ENCODE measurements at regions not wholly inside any gene's neighbourhood (a gene's known extent, or its start where the extent isn't known, plus 50 kb on each side); places are given as distances from the start of the nearest gene placed in this dataset.

DNA sequence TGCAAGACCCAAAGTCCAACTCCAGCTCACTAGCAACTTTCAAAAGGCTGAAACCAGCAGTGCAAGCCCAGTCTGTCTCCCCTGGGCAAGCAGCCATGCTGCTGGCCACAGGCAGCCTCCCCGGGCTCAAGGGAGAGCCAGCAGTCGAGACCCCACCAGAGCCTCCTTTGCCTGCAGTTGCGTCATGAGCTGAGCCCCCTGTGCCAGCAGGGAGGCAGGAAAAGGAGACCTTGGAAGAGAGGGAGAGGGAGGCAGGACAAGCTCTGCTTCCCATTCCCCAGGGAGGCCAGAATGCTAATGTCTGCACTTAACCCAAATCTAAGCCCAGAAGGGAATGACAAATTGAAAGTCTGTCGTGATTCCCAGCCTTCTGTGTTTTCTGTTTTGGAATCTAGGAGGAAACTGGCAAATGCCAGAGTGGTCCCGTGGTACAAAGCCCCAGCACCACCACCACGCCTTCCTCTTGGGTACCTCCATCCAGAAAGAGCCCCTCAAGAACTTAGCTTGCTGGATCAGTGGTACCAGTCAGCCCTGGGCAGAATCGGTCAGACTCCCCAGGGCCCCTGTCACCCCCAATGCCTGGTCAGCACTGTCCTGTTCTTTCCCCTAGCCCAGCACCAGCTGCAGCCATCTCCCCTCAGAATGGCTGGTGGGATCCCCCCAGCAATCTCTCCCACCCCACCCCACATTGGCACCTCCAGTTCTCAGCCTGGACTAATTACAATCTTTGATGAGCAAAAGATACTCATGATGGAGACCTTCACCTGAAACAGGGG lies 99.3 kb upstream of the TNRC6C start:
- TF ChIP-seq, protein P1, sequence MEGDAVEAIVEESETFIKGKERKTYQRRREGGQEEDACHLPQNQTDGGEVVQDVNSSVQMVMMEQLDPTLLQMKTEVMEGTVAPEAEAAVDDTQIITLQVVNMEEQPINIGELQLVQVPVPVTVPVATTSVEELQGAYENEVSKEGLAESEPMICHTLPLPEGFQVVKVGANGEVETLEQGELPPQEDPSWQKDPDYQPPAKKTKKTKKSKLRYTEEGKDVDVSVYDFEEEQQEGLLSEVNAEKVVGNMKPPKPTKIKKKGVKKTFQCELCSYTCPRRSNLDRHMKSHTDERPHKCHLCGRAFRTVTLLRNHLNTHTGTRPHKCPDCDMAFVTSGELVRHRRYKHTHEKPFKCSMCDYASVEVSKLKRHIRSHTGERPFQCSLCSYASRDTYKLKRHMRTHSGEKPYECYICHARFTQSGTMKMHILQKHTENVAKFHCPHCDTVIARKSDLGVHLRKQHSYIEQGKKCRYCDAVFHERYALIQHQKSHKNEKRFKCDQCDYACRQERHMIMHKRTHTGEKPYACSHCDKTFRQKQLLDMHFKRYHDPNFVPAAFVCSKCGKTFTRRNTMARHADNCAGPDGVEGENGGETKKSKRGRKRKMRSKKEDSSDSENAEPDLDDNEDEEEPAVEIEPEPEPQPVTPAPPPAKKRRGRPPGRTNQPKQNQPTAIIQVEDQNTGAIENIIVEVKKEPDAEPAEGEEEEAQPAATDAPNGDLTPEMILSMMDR (IDR thresholded peaks at IDR 0.05; ENCODE audit: low read depth, low read length) = no peak
- no peak for DNase-seq (ENCODE audit: extremely low read depth, low read depth)

DNA sequence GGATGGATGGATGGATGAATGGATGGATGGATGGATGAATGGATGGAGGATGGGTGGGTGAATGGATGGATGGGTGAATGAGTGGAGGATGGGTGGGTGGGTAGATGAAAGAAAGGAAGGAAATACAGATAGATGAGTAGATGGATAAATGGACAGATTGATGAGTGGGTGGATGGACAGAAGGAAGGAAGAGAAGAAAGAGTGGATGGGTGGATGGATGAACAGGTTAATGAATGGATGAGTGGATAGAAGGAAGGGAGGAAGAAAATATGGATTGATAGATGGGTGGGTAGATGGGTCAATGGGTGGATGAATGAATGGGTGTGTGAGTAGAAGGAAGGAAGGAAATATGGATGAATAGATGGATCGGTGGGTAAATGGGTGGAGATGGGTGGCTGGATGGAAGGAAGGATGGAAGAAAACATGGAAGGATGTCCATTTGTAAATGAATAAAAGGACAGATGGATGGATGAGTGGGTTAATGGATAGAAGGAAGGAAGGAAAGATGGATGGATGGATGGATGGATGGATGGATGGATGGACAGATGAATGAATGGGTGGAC lies 97.3 kb upstream of the TNRC6C start:
- DNase-seq (ENCODE audit: extremely low read depth, low read depth) = no peak

DNA sequence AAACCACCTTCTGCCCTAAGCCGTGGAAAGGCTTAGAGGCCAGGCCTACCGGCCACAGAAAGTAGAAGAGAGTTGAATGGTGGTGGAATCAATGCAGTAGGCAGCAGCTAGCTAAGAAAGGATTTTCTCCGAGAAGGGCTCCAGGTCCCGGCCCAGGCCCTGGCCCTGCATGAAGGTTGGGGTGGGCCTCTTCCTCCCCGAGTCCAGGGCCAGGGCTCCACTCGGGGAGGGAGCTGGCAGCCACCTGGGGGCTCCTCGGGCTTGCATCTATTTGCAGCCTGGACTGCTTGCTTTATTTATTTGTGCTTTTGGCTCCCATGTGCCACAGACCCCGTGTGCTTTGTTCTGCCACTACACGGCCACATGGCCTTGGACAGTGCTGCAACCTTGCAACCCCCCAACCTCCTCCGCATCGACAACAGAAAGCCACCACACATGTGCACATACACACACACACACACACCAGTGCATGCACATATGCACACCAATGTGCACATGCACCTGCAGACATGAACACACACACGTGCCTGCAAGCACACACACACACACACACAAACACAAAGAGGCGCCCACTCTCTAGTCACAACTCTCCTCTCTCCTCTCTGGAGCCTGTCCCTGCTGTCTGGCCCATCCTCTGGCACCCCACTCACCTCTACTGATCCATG lies 96.4 kb upstream of the TNRC6C start:
- TF ChIP-seq, protein P1 (IDR thresholded peaks at IDR 0.05; ENCODE audit: low read depth, low read length) = no peak
- no peak for DNase-seq (ENCODE audit: extremely low read depth, low read depth)

More for the DNA sequence above, 97.3 kb upstream of the TNRC6C start:
- TF ChIP-seq, protein P1 (IDR thresholded peaks at IDR 0.05; ENCODE audit: low read depth, low read length) = no peak

DNA sequence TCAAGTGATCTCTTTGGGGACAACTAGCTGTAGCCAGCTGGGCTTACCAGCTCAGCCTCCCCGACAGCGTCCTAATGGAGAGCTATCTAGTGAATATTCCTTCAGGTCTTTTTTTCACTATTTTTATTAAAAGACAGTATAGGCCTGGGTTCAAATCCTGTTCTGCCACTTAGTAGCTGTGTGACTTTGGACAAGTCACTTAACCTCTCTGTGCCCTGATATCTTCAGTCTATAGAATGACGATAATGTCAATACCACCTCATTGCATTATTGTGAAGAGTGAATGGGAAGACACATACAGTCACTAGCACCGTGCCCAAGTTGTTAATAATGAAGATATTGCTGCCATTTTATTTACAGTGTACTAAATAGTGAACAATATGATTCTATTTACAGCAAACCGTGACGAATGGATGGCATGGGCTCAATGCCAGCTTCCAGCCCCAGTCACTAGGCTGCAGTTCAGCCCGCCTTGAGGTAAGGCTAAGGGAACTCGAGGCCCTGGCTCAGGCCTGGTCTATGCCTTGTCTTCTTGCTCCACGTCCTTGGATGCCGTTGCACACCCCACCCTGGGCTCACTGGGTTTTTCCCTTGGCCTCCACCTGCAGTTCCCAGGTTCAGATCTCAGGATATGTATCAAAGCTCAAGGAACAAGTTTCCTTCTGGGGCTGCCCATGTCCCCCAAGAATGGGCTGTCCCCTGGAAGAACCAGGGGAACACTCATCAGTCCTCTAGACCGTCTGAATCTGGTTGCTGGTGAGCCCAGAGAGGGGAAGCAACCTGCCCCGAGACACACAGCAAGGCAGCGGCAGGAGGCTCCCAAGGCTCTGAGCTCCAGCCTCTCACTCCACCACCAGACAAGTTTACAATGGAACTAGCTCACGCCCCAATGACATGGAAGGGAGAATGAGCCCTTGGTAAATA lies 95.4 kb upstream of the TNRC6C start:
- no peak for DNase-seq (ENCODE audit: extremely low read depth, low read depth)
- TF ChIP-seq, protein P1 (IDR thresholded peaks at IDR 0.05; ENCODE audit: low read depth, low read length) = no peak

DNA sequence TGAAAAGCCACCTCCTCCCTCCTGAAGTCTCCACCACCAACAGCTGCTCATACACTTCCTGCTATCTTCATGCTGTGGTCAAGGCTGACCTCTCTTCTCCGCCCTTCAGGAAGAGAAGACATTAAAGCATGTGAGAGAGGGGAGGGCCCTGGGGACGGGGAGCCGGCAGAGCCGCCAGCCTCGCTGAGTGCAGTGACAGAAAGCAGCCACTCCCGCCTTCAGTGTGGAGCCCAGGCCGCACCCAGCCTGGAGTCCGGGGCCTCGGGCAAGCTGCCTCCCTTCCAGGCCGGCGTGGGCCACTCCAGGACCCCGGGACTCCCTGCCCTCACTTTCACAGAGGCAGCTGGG lies 94.7 kb upstream of the TNRC6C start:
- TF ChIP-seq, protein P1 (IDR thresholded peaks at IDR 0.05; ENCODE audit: low read depth, low read length) = no peak
- DNase-seq (ENCODE audit: extremely low read depth, low read depth) = no peak

DNA sequence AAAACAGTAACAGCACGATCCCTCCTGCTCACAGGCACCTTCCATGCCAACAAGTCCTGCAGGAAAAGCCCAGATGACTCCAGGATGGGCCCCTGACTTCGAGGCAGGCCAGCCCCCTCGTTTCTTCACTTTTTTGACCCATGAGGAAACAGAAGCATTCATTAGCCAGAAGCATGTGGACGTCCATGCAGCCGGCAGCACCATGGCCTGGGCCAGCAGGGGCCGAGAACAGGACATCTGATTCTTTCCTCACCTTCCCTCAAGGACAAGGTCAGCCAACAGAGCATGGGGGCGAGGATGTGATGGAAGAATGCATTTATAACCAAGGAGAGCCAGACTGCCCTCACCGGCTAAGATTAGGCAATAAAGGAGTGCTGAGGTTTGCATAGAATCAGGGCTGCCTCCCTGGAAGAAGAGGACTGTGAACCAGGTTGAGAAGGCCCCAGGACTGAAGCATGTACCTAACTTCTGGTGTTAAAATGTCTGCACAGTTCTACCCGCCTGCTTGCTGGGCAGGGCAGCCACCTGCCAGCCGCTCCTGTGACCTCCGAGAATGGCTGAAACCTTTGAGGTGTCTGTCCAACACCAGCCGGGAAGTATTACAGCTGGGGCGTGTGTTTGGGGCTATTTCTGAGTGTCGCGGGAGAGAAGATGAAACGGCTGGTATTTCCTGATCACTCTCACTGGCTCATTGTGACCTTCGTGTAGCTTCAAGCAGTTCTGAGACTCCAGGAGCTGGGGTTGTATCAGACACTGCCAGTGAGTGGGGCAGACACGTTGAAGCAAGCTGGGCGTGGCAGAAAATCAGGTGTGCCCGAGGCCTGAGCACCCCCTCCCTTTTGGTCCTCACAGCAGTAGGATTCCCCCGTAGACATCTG lies 94.0 kb upstream of the TNRC6C start:
- TF ChIP-seq, protein P1 (IDR thresholded peaks at IDR 0.05; ENCODE audit: low read depth, low read length) = no peak
- no peak for DNase-seq (ENCODE audit: extremely low read depth, low read depth)

Data from AG09319 (cell line).